ENCODE measurements at regions not wholly inside any gene's neighbourhood (a gene's known extent, or its start where the extent isn't known, plus 50 kb on each side); places are given as distances from the start of the nearest gene placed in this dataset.

- TF ChIP-seq POLR2A (IDR thresholded peaks at IDR 0.05), result no peak
- no peak for TF ChIP-seq CTCF (IDR thresholded peaks at IDR 0.05)
These were observed 191.7 kb upstream of the FRMD6 start for GRCh38 chr14:51460011-51460410.
